Mesenchymal stem cell (in vitro differentiated cells and primary cell): ENCODE measurements at regions not wholly inside any gene's neighbourhood (a gene's known extent, or its start where the extent isn't known, plus 50 kb on each side); places are given as distances from the start of the nearest gene placed in this dataset.
"Not testable (repeated sequence)": the region's sequence is repeated elsewhere in the genome, so short reads cannot be mapped to it uniquely, and the experiment has no call there.

Experiments
- DNase-seq: peaks from one replicate; pipeline ENCODE4 v3.0.0-alpha.2; 2013
- H2AFZ ChIP-seq: one replicate; pipeline ENCODE4 v1.6.1; 2013; ENCODE audit warnings: low read depth, mild to moderate bottlenecking, control low read depth, inconsistent platforms, low read length, moderate library complexity
- H2AK5ac ChIP-seq: 2 replicates; pipeline ENCODE4 v1.6.1; 2013; ENCODE audit warnings: low read length, moderate library complexity, mild to moderate bottlenecking, inconsistent platforms; ENCODE audit not compliant: severe bottlenecking
- H2BK120ac ChIP-seq: one replicate; pipeline ENCODE4 v1.6.1; 2013; ENCODE audit warnings: low read depth, mild to moderate bottlenecking, inconsistent platforms, low read length, moderate library complexity
- H2BK12ac ChIP-seq, 2 experiments: one replicate each; pipeline ENCODE4 v1.6.1; 2013; ENCODE audit warnings: inconsistent platforms in 2 of 2, low read length in 2 of 2, mild to moderate bottlenecking in 2 of 2, moderate library complexity in 2 of 2, control low read depth in 1 of 2
- H2BK15ac ChIP-seq: one replicate; pipeline ENCODE4 v1.6.1; 2013; ENCODE audit warnings: mild to moderate bottlenecking, low read depth, inconsistent platforms; ENCODE audit not compliant: poor library complexity, severe bottlenecking
- H2BK5ac ChIP-seq: 2 replicates; pipeline ENCODE4 v1.6.1; 2013; ENCODE audit warnings: low read depth, mild to moderate bottlenecking, low read length, control low read depth, inconsistent platforms; ENCODE audit not compliant: poor library complexity, severe bottlenecking
- H3K14ac ChIP-seq, 2 experiments: one replicate each; pipeline ENCODE4 v1.6.1; 2013; ENCODE audit warnings: inconsistent platforms in 2 of 2, low read length in 2 of 2, control low read depth in 1 of 2, mild to moderate bottlenecking in 1 of 2, moderate library complexity in 1 of 2
- H3K18ac ChIP-seq, 2 experiments: one replicate each; pipeline ENCODE4 v1.6.1; 2013; ENCODE audit warnings: inconsistent platforms in 2 of 2, low read length in 2 of 2, control low read depth in 1 of 2, low read depth in 1 of 2, mild to moderate bottlenecking in 1 of 2
- H3K23ac ChIP-seq, 2 experiments: one replicate each; pipeline ENCODE4 v1.6.1; 2013; ENCODE audit warnings: inconsistent platforms in 2 of 2, low read length in 2 of 2, mild to moderate bottlenecking in 2 of 2, moderate library complexity in 2 of 2, control low read depth in 1 of 2
- H3K27ac ChIP-seq: 2 replicates; pipeline ENCODE4 v1.5.1; 2013; ENCODE audit warnings: mild to moderate bottlenecking, moderate library complexity, low read length, control low read depth, inconsistent platforms; ENCODE audit not compliant: poor library complexity, severe bottlenecking
- H3K27me3 ChIP-seq, 2 experiments: 2 replicates each; pipeline versions ENCODE4 v1.6.1 to v1.7.0; 2013; ENCODE audit warnings: low read length in 2 of 2, mild to moderate bottlenecking in 2 of 2, moderate library complexity in 2 of 2, control low read depth in 1 of 2, inconsistent platforms in 1 of 2; ENCODE audit not compliant: control insufficient read depth in 1 of 2, insufficient read depth in 1 of 2
- H3K36me3 ChIP-seq, 2 experiments: 2 replicates each; pipeline versions ENCODE4 v1.6.1 to v1.7.0; 2013; ENCODE audit warnings: low read length in 2 of 2, control low read depth in 1 of 2, inconsistent platforms in 1 of 2, low read depth in 1 of 2, mild to moderate bottlenecking in 1 of 2; ENCODE audit not compliant: insufficient read depth in 2 of 2, control insufficient read depth in 1 of 2
- H3K4ac ChIP-seq, 2 experiments: one replicate each; pipeline ENCODE4 v1.6.1; 2013; ENCODE audit warnings: inconsistent platforms in 2 of 2, low read length in 2 of 2, mild to moderate bottlenecking in 2 of 2, moderate library complexity in 2 of 2, control low read depth in 1 of 2, low read depth in 1 of 2
- H3K4me1 ChIP-seq: 2 replicates; pipeline ENCODE4 v1.6.1; 2013; ENCODE audit warnings: low read depth, low read length, control low read depth; ENCODE audit not compliant: control insufficient read depth, insufficient read depth
- H3K4me2 ChIP-seq: 2 replicates; pipeline ENCODE4 v1.6.1; 2013; ENCODE audit warnings: low read length, mild to moderate bottlenecking, inconsistent platforms; ENCODE audit not compliant: poor library complexity, severe bottlenecking
- H3K4me3 ChIP-seq, 2 experiments: 2 replicates each; pipeline versions ENCODE4 v1.5.1 to v1.7.0; 2013; ENCODE audit warnings: low read length in 2 of 2, mild to moderate bottlenecking in 2 of 2, control low read depth in 1 of 2, low read depth in 1 of 2; ENCODE audit not compliant: insufficient read depth in 1 of 2
- H3K79me1 ChIP-seq: replicated peaks from 2 replicates; pipeline ENCODE4 v1.6.1; 2013; ENCODE audit warnings: mild to moderate bottlenecking, control low read depth, low read length, inconsistent platforms; ENCODE audit not compliant: poor library complexity, severe bottlenecking
- H3K9ac ChIP-seq: 2 replicates; pipeline ENCODE4 v1.7.0; 2013; ENCODE audit warnings: mild to moderate bottlenecking, low read length, moderate library complexity
- H3K9me3 ChIP-seq: 2 replicates; pipeline ENCODE4 v1.7.0; 2013; ENCODE audit warnings: mild to moderate bottlenecking, low read length; ENCODE audit not compliant: control insufficient read depth
- H4K8ac ChIP-seq: one replicate; pipeline ENCODE4 v1.6.1; 2013; ENCODE audit warnings: inconsistent platforms, mild to moderate bottlenecking, low read length, moderate library complexity
- H4K91ac ChIP-seq: one replicate; pipeline ENCODE4 v1.6.1; 2013; ENCODE audit warnings: mild to moderate bottlenecking, low read length, inconsistent platforms
- WGBS: methylation state at CpG from one replicate; pipeline ENCODE4 v1.1.7; 2013; ENCODE audit warnings: mixed read lengths; 5-methylcytosine and 5-hydroxymethylcytosine counted together

DNA sequence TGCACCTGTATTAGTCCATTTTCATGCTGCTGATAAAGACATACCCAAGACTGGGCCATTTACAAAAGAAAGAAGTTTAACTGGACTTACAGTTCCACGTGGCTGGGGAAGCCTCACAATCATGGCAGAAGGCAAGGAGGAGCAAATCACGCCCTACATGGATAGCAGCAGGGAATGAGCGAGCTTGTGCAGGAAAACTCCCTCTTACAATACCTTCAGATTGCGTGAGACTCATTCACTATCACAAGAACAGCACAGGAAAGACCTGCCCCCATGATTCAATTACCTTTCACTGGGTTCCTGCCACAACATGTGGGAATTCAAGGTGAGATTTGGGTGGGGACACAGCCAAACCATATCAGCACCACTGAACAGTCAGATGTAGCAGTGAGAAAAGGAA, 137.4 kb downstream of the DACT1 start:
- not testable (repeated sequence) for H2AFZ ChIP-seq, H3K27ac ChIP-seq, H3K14ac ChIP-seq, H3K36me3 ChIP-seq, H2AK5ac ChIP-seq, H2BK15ac ChIP-seq, H3K18ac ChIP-seq, H3K79me1 ChIP-seq, H4K91ac ChIP-seq, H3K4me2 ChIP-seq, H2BK12ac ChIP-seq, H3K27me3 ChIP-seq, DNase-seq, H2BK120ac ChIP-seq, H3K4ac ChIP-seq, H2BK5ac ChIP-seq, H3K9ac ChIP-seq, H4K8ac ChIP-seq, H3K9me3 ChIP-seq, H3K23ac ChIP-seq, H3K4me3 ChIP-seq
- 90% methylated on average over 4 of the region's 4 CpGs for WGBS
- peaks cover 16% of the 10 kb centered on the region for H3K4me1 ChIP-seq

DNA sequence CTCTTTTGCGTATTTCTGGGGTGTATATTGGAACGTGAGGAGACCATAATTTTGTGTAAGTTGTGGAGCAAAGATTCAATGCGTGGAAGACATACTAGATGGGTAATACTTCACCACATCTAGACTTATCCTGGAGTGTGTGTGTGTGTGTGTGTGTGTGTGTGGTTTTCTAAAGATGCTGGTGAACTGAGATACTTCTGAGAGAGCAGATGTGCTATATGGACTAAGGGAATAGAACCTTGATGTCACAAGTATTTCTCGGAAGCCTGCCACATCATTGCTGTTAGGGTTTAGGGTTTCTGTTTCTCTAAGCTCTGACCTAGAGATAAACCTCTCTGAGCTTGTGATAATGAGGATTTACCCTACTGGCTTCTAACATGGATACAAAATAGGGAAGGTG, 138.8 kb downstream of the DACT1 start:
- Histone ChIP-seq H3K27ac (no peak overlapping the region), H3K36me3 (no peaks in the 10 kb centered on the region), H3K4me1 (peaks cover 16% of the 10 kb centered on the region), H2AK5ac (peak overlapping the region; percentile 65), H2BK5ac (no peak overlapping the region), H2AFZ (no peak overlapping the region), H2BK15ac (no peak overlapping the region), H3K27me3 (peaks cover 0 to 8% of the 10 kb centered on the region in 2 experiments), H4K8ac (no peak overlapping the region), H2BK12ac (peak overlapping the region in 1 of 2 experiments; percentile 51), H2BK120ac (no peak overlapping the region), H3K79me1 (no peaks in the 10 kb centered on the region), H3K23ac (no peak overlapping the region), H3K9ac (no peak overlapping the region), H3K4me2 (no peak overlapping the region), H3K4ac (no peak overlapping the region), H3K18ac (no peak overlapping the region), H3K4me3 (no peak overlapping the region), H3K14ac (no peak overlapping the region), H4K91ac (no peak overlapping the region), H3K9me3 (no peaks in the 10 kb centered on the region)
- 98% methylated on average over 4 of the region's 4 CpGs for WGBS
- DNase-seq: no peak

DNA sequence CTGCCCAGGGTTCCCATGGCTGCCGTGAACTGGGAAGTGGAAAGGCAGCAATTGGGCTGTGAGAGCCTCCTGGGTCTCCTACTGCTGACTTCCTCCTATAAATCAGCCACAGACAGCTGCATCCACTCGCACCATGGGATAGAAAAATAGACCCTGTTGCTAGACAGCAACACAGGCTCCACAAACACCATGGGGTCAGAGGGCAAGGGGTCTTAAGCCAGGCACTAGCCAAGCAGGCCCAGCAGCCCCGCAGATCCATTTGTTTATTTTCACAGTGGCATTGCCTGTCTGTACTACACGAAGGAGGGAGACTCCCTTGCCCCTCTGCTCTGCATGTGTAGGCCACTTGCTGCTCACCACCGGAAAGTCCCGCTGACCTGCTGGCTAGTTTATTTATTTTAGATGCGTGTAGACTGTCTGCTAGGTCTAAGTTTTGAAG, 139.8 kb downstream of the DACT1 start:
- H3K9ac ChIP-seq: no peak overlapping the region
- no peak overlapping the region for H3K4me2 ChIP-seq
- H3K9me3 ChIP-seq: no peaks in the 10 kb centered on the region
- peak overlapping the region in 1 of 2 experiments; percentile 18 for H3K18ac ChIP-seq
- H3K14ac ChIP-seq: no peak overlapping the region
- peaks cover 0 to 13% of the 10 kb centered on the region in 2 experiments for H3K27me3 ChIP-seq
- no peak overlapping the region for H4K91ac ChIP-seq
- peaks cover 14% of the 10 kb centered on the region for H3K4me1 ChIP-seq
- peak overlapping the region in 1 of 2 experiments; percentile 6 for H2BK12ac ChIP-seq
- no peak overlapping the region for H2BK15ac ChIP-seq
- WGBS: 3% methylated on average over 7 of the region's 7 CpGs
- no peak overlapping the region for H2BK120ac ChIP-seq
- H3K79me1 ChIP-seq: no peaks in the 10 kb centered on the region
- peak overlapping the region; percentile 29 for H2AK5ac ChIP-seq
- no peaks in the 10 kb centered on the region for H3K36me3 ChIP-seq
- no peak overlapping the region for H2BK5ac ChIP-seq
- H3K4ac ChIP-seq: no peak overlapping the region
- H3K23ac ChIP-seq: no peak overlapping the region
- H4K8ac ChIP-seq: peak overlapping the region; percentile 27
- H3K4me3 ChIP-seq: no peak overlapping the region
- DNase-seq: peak; percentile 87
- no peak overlapping the region for H3K27ac ChIP-seq
- no peak overlapping the region for H2AFZ ChIP-seq

DNA sequence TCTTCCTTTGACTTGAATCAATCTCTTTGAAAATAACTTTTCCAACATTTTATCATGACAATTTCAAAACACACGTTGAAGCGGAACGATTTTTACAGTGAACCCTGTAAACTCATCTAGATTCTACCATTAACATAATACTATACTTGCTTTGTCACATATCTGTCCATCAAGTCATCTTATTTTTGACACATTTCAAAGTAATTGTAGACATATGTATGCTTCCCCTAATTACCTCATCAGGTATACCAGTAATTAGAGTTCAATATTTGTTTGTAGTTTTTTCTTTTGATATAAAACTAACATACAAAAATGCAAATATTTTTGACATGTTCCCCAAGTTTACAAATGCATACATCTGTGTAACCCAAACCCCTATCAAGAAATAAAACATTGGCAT, 140.4 kb downstream of the DACT1 start:
- no peak for DNase-seq
- Histone ChIP-seq H3K9ac (no peak overlapping the region), H3K14ac (no peak overlapping the region), H3K4ac (no peak overlapping the region), H4K91ac (no peak overlapping the region), H3K9me3 (no peaks in the 10 kb centered on the region), H2AFZ (no peak overlapping the region), H2BK15ac (no peak overlapping the region), H3K27me3 (peaks cover 0 to 15% of the 10 kb centered on the region in 2 experiments), H3K4me3 (no peak overlapping the region), H3K4me2 (no peak overlapping the region), H2BK5ac (no peak overlapping the region), H4K8ac (no peak overlapping the region), H3K4me1 (peaks cover 10% of the 10 kb centered on the region), H3K36me3 (no peaks in the 10 kb centered on the region), H2BK12ac (no peak overlapping the region), H3K27ac (no peak overlapping the region), H2BK120ac (no peak overlapping the region), H2AK5ac (no peak overlapping the region), H3K18ac (no peak overlapping the region), H3K79me1 (no peaks in the 10 kb centered on the region), H3K23ac (no peak overlapping the region)
- 92% methylated on average over 3 of the region's 3 CpGs for WGBS
